Uterus (tissue), 2 donors: ENCODE measurements at regions not wholly inside any gene's neighbourhood (a gene's known extent, or its start where the extent isn't known, plus 50 kb on each side); places are given as distances from the start of the nearest gene placed in this dataset.

Source experiments
- POLR2A ChIP-seq, 2 donors: fragments of 450-650 bp; IDR thresholded peaks; one replicate each; pipeline ENCODE4 v1.6.1; 2016; ENCODE audit warnings: antibody characterized with exemption in 2 of 2, mild to moderate bottlenecking in 1 of 2, moderate library complexity in 1 of 2
- TF ChIP-seq, protein P1 (sequence below), 4 experiments: fragments of 200-600 bp in 2 of 4; fragments of 450-650 bp in 2 of 4; sonication (generic) in 2 of 4; IDR thresholded peaks; one replicate each; pipeline ENCODE4 v1.5.1; 2016 to 2019; ENCODE audit warnings: antibody characterized with exemption in 4 of 4, mild to moderate bottlenecking in 2 of 4, moderate library complexity in 1 of 4

DNA sequence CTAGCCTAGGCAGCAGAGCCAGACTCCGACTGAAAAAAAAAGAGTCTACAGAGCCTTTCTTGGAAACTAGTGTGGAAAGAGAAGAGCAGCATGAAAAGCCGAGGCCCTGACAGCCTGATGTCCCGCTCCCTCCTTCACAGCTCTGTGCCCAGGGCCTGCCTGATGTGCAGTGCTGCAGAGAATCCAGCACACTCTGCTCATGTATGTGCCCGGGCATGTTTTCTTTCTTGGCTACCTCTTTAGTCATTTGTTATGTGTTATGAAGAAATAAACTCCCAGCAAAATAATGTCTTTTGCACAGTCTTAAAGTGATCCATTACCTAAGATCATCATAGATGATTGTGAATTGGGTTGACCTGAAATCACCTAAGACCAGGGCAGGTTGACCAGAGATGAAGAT, 78.1 kb upstream of the EZR start:
- TF ChIP-seq, protein P1, sequence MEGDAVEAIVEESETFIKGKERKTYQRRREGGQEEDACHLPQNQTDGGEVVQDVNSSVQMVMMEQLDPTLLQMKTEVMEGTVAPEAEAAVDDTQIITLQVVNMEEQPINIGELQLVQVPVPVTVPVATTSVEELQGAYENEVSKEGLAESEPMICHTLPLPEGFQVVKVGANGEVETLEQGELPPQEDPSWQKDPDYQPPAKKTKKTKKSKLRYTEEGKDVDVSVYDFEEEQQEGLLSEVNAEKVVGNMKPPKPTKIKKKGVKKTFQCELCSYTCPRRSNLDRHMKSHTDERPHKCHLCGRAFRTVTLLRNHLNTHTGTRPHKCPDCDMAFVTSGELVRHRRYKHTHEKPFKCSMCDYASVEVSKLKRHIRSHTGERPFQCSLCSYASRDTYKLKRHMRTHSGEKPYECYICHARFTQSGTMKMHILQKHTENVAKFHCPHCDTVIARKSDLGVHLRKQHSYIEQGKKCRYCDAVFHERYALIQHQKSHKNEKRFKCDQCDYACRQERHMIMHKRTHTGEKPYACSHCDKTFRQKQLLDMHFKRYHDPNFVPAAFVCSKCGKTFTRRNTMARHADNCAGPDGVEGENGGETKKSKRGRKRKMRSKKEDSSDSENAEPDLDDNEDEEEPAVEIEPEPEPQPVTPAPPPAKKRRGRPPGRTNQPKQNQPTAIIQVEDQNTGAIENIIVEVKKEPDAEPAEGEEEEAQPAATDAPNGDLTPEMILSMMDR (IDR thresholded peaks at IDR 0.05), result no peak
- TF ChIP-seq POLR2A (IDR thresholded peaks at IDR 0.05), result no peak
